ENCODE measurements at regions not wholly inside any gene's neighbourhood (a gene's known extent, or its start where the extent isn't known, plus 50 kb on each side); places are given as distances from the start of the nearest gene placed in this dataset.

DNA sequence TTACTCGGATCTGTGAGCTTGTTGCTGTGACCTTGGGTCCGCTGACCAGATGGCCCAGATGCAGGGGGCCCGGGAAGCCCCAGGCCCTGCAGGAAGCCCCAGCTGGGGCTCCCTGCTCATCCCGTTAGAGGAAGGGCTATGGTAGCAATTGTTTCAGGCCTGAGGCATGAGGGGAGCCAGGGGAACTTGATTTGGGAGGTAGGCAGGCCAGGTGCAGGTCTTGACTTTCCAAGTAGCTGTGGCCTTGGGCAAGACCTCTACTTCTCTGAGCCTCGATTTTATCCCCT lies 55.0 kb upstream of the CXCL12 start:
- TF ChIP-seq, protein P1, sequence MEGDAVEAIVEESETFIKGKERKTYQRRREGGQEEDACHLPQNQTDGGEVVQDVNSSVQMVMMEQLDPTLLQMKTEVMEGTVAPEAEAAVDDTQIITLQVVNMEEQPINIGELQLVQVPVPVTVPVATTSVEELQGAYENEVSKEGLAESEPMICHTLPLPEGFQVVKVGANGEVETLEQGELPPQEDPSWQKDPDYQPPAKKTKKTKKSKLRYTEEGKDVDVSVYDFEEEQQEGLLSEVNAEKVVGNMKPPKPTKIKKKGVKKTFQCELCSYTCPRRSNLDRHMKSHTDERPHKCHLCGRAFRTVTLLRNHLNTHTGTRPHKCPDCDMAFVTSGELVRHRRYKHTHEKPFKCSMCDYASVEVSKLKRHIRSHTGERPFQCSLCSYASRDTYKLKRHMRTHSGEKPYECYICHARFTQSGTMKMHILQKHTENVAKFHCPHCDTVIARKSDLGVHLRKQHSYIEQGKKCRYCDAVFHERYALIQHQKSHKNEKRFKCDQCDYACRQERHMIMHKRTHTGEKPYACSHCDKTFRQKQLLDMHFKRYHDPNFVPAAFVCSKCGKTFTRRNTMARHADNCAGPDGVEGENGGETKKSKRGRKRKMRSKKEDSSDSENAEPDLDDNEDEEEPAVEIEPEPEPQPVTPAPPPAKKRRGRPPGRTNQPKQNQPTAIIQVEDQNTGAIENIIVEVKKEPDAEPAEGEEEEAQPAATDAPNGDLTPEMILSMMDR (IDR thresholded peaks at IDR 0.05) = no peak
- TF ChIP-seq POLR2A (IDR thresholded peaks at IDR 0.05) = no peak

Measured in thyroid gland (tissue), 4 donors.